Endothelial cell of umbilical vein (primary cell): ENCODE measurements at regions not wholly inside any gene's neighbourhood (a gene's known extent, or its start where the extent isn't known, plus 50 kb on each side); places are given as distances from the start of the nearest gene placed in this dataset.

Experiments used
- BruUV-seq: library from RNA; stranded (reverse); fragments of 400-500 nt; replicated peaks from 2 replicates; lab custom pipeline; 2021; lab: Mats Ljungman, UMichigan
- CTCF ChIA-PET: fragments of 300-600, 350-600 bp; sonication (Branson Sonifier 250); formaldehyde crosslinking; loops from one replicate; lab custom pipeline; 2021; ENCODE audit warnings: antibody characterized with exemption, inconsistent platforms; lab: Charles Lee
- POLR2A ChIA-PET: fragments of 300-600, 350-600 bp; sonication (Branson Sonifier 250); formaldehyde crosslinking; loops from one replicate; lab custom pipeline; 2021; ENCODE audit warnings: antibody characterized with exemption, inconsistent platforms; lab: Charles Lee
- DNase-seq: peaks from one replicate; pipeline ENCODE4 v3.0.0-alpha.2; 2011; ENCODE audit warnings: low read depth, low spot score
- FAIRE-seq: peaks from 2 replicates; lab custom pipeline; 2011; peaks lifted over from hg19 to GRCh38; lab: Jason Lieb, UNC
- H2AFZ ChIP-seq: 2 replicates; pipeline ENCODE4 v1.6.0; 2012; ENCODE audit warnings: low read depth, low read length, control low read depth, inconsistent platforms
- H3K27ac ChIP-seq: 2 replicates; pipeline ENCODE4 v1.5.1; 2011; ENCODE audit warnings: low read depth, mild to moderate bottlenecking, control low read depth, low read length, moderate library complexity; ENCODE audit not compliant: insufficient read depth
- H3K27me3 ChIP-seq, 2 experiments: 2 replicates each; pipeline versions ENCODE4 v1.6.0 to v1.6.1; 2011; ENCODE audit warnings: low read length in 2 of 2, mixed read lengths in 1 of 2; ENCODE audit not compliant: control insufficient read depth in 2 of 2, insufficient read depth in 2 of 2
- H3K36me3 ChIP-seq, 2 experiments: 2 replicates in 1 of 2; 3 replicates in 1 of 2; pipeline ENCODE4 v1.5.1; 2011; ENCODE audit warnings: low read length in 2 of 2, mild to moderate bottlenecking in 1 of 2, moderate library complexity in 1 of 2; ENCODE audit not compliant: control insufficient read depth in 2 of 2, insufficient read depth in 2 of 2; ENCODE audit errors: extremely low read depth in 1 of 2
- H3K4me1 ChIP-seq: 3 replicates; pipeline ENCODE4 v1.5.1; 2011; ENCODE audit warnings: mild to moderate bottlenecking, low read length; ENCODE audit not compliant: control insufficient read depth, insufficient read depth; ENCODE audit errors: extremely low read depth
- H3K4me2 ChIP-seq: 2 replicates; pipeline ENCODE4 v1.6.1; 2011; ENCODE audit warnings: low read length, control low read depth, mixed read lengths; ENCODE audit not compliant: insufficient read depth
- H3K4me3 ChIP-seq, 3 experiments: fragments of 200-600 bp in 1 of 3; sonication (generic), shearing (Covaris generic) in 1 of 3; replicated peaks in 1 of 3; 2 replicates each; pipeline ENCODE4 v1.5.1; 2011 to 2016; ENCODE audit warnings: control low read depth in 3 of 3, low read length in 3 of 3, mild to moderate bottlenecking in 2 of 3, inconsistent platforms in 1 of 3, low read depth in 1 of 3, moderate library complexity in 1 of 3; ENCODE audit not compliant: insufficient read depth in 1 of 3
- H3K79me2 ChIP-seq: 2 replicates; pipeline ENCODE4 v1.6.0; 2012; ENCODE audit warnings: low read length, inconsistent platforms; ENCODE audit not compliant: control insufficient read depth, insufficient read depth
- H3K9ac ChIP-seq: replicated peaks from 2 replicates; pipeline ENCODE3; 2011; ENCODE audit warnings: low read length, control low read depth; ENCODE audit not compliant: insufficient read depth; ENCODE audit errors: extremely low read depth
- H3K9me1 ChIP-seq: replicated peaks from 3 replicates; pipeline ENCODE4 v1.6.0; 2011; ENCODE audit warnings: mild to moderate bottlenecking, low read length; ENCODE audit not compliant: control insufficient read depth, insufficient read depth; ENCODE audit errors: extremely low read depth
- H3K9me3 ChIP-seq: replicated peaks from 2 replicates; pipeline ENCODE4 v1.5.1; 2012; ENCODE audit warnings: low read length, inconsistent platforms; ENCODE audit not compliant: control insufficient read depth, insufficient read depth
- H4K20me1 ChIP-seq: replicated peaks from 2 replicates; pipeline ENCODE3; 2011; ENCODE audit warnings: mild to moderate bottlenecking, low read length; ENCODE audit not compliant: control insufficient read depth, insufficient read depth; ENCODE audit errors: extremely low read depth
- CTCF ChIP-seq, 2 donors: IDR thresholded peaks; 1 replicate in 1 of 2; 2 replicates in 1 of 2; pipeline ENCODE4 v1.5.1; 2011; ENCODE audit warnings: low read length in 2 of 2, mild to moderate bottlenecking in 2 of 2, moderate library complexity in 2 of 2, control low read depth in 1 of 2, inconsistent platforms in 1 of 2, low read depth in 1 of 2; ENCODE audit not compliant: insufficient read depth in 1 of 2; ENCODE audit errors: extremely low read depth in 1 of 2
- EZH2 ChIP-seq: IDR thresholded peaks from 2 replicates; pipeline ENCODE4 v1.6.1; 2012; ENCODE audit warnings: borderline replicate concordance, low read depth, mild to moderate bottlenecking, moderate library complexity, low read length, inconsistent platforms; ENCODE audit not compliant: severe bottlenecking
- FOS ChIP-seq: IDR thresholded peaks from 2 replicates; pipeline ENCODE4 v1.6.1; 2011; ENCODE audit warnings: mild to moderate bottlenecking, low read length, moderate library complexity, borderline replicate concordance; ENCODE audit not compliant: insufficient read depth
- GATA2 ChIP-seq: IDR thresholded peaks from 2 replicates; pipeline ENCODE4 v1.7.0; 2011; ENCODE audit warnings: low read depth, mild to moderate bottlenecking, moderate library complexity, mixed read lengths, low read length; ENCODE audit not compliant: insufficient read length, insufficient read depth
- JUN ChIP-seq: IDR thresholded peaks from 2 replicates; pipeline ENCODE4 v1.6.1; 2011; ENCODE audit warnings: borderline replicate concordance, low read depth; ENCODE audit not compliant: insufficient read length, insufficient read depth
- MAX ChIP-seq: IDR thresholded peaks from 2 replicates; pipeline ENCODE4 v1.6.1; 2011; ENCODE audit not compliant: insufficient read depth, insufficient read length
- MYC ChIP-seq: IDR thresholded peaks from one replicate; pipeline ENCODE4 v1.6.1; 2011; ENCODE audit warnings: mild to moderate bottlenecking, low read depth, low read length
- POLR2A ChIP-seq: IDR thresholded peaks from 2 replicates; pipeline ENCODE4 v1.6.1; 2012; ENCODE audit warnings: low read depth, mild to moderate bottlenecking, control low read depth, low read length
- POLR2AphosphoS5 ChIP-seq: IDR thresholded peaks from 2 replicates; pipeline ENCODE4 v1.6.1; 2012; ENCODE audit warnings: low read depth, mild to moderate bottlenecking, control low read depth, low read length, moderate library complexity; ENCODE audit not compliant: insufficient read depth
- dilution Hi-C: fragments of 300-500 bp; cut with MboI; formaldehyde crosslinking; loops from one replicate; pipeline ENCODE4 v1.15.0; 2019; ENCODE audit warnings: low sequenced_read_pairs; ENCODE audit not compliant: extremely low pct_ligation_motif_present
- intact Hi-C: fragments of 100-400 bp; cut with micrococcal nuclease; formaldehyde crosslinking; loops from one replicate; pipeline ENCODE4 v1.10.0; 2022

- Histone ChIP-seq H3K4me3 (no peak overlapping the region), H2AFZ (no peak overlapping the region), H3K27ac (no peak overlapping the region), H3K36me3 (no peaks in the 10 kb centered on the region), H3K9ac (no peak overlapping the region), H3K9me1 (no peaks in the 10 kb centered on the region), H3K4me1 (no peaks in the 10 kb centered on the region), H3K79me2 (no peaks in the 10 kb centered on the region), H3K9me3 (no peaks in the 10 kb centered on the region), H3K27me3 (no peaks in the 10 kb centered on the region), H4K20me1 (no peaks in the 10 kb centered on the region), H3K4me2 (no peak overlapping the region)
- no TSS peak for BruUV-seq
- no peak for TF ChIP-seq CTCF (IDR thresholded peaks at IDR 0.05; ENCODE audit: extremely low read depth in 1 of 2, insufficient read depth in 1 of 2, low read depth in 1 of 2, low read length in 2 of 2)
- TF ChIP-seq FOS = no peak
- no peak for TF ChIP-seq MAX
- no peak for TF ChIP-seq MYC
- no peak for TF ChIP-seq GATA2
- TF ChIP-seq EZH2 = no peak
- no peak for TF ChIP-seq POLR2A
- TF ChIP-seq POLR2AphosphoS5 = no peak
- TF ChIP-seq JUN = no peak
- intact Hi-C loops = no loop called here
- dilution Hi-C loops = no loop called here
- DNase-seq (no peak), FAIRE-seq (no peak)
- CTCF ChIA-PET = no interaction called here
- POLR2A ChIA-PET = no interaction called here
These were observed 122.7 kb upstream of the LMNTD1 start for GRCh38 chr12:25675808-25676207.
